ENCODE measurements at regions not wholly inside any gene's neighbourhood (a gene's known extent, or its start where the extent isn't known, plus 50 kb on each side); places are given as distances from the start of the nearest gene placed in this dataset.

- H3K4me3 ChIP-seq (ENCODE audit: low read depth, low read length): no peak overlapping the region
- DNase-seq (ENCODE audit: low read depth): no peak
Observed at GRCh38 chr5:120738568-120738967, 274.5 kb downstream of the PRR16 start.

- no peak overlapping the region for H3K4me3 ChIP-seq (ENCODE audit: low read depth, low read length)
- no peak for DNase-seq (ENCODE audit: low read depth)
Observed at GRCh38 chr5:120740989-120741388, 276.9 kb downstream of the PRR16 start.

- DNase-seq (ENCODE audit: low read depth): no peak
- H3K4me3 ChIP-seq (ENCODE audit: low read depth, low read length): no peak overlapping the region
Observed at GRCh38 chr5:120748474-120748873, 284.4 kb downstream of the PRR16 start.

GRCh38 chr5:120749737-120750136, 285.6 kb downstream of the PRR16 start:
- DNase-seq (ENCODE audit: low read depth): no peak
- no peak overlapping the region for H3K4me3 ChIP-seq (ENCODE audit: low read depth, low read length)

DNA sequence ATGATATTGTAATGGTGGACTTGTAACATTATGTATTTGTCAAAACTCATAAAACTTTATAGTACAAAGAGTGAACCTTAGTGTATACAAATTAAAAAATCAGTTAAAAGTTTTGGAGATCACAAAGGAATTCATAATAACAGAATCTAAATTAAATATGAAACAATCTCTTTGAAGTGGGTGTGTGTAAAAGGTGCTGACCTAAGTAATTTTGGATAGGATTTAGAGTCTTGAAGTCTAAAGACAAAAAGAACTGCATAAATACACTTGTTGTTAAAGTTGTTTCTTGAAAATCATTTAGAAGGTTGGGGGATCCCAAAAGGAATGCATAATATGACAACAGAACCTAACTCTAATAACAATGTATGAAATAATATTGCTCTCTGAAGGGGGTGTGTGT, 295.5 kb downstream of the PRR16 start:
- no peak for DNase-seq (ENCODE audit: low read depth)
- H3K4me3 ChIP-seq (ENCODE audit: low read depth, low read length): no peak overlapping the region

DNA sequence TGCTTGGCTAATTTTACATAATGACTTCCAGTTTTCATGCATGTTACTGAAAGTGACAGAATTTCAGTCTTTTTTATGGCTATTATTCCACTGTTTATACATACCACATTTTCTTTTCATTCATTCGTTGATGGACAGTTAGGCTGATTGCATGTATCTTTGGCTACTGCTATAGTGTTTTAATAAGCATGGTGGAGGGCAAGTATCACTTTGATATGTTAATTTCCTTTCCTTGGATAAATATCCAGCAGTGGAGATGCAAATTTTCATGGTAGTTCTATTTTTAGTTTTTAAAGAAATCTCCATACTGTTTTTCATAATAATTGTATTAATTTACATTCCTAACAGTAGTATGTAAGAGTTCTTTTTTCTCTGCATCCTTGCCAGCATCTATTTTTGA, 297.9 kb downstream of the PRR16 start:
- no peak overlapping the region for H3K4me3 ChIP-seq (ENCODE audit: low read depth, low read length)
- no peak for DNase-seq (ENCODE audit: low read depth)

DNA sequence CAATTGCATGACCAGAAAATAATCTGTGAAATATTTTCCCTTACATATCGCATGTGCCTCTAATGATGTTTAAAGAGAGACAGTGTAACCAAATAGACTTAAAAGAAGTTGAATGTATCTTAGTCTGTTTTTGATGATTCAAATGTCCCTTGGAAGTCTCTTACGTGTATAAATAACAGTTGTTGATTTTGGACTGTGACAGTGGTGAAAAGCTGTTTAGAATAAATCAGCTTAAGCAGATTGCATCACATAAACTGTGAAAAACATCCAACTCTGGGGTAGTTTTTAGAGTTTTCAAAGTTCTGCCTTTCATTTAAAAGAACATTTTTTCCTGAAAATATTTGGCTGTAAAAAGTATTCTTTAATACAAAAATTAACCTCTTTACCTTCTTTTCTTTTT, 301.1 kb downstream of the PRR16 start:
- peak; percentile 56 for DNase-seq (ENCODE audit: low read depth)
- no peak overlapping the region for H3K4me3 ChIP-seq (ENCODE audit: low read depth, low read length)

DNA sequence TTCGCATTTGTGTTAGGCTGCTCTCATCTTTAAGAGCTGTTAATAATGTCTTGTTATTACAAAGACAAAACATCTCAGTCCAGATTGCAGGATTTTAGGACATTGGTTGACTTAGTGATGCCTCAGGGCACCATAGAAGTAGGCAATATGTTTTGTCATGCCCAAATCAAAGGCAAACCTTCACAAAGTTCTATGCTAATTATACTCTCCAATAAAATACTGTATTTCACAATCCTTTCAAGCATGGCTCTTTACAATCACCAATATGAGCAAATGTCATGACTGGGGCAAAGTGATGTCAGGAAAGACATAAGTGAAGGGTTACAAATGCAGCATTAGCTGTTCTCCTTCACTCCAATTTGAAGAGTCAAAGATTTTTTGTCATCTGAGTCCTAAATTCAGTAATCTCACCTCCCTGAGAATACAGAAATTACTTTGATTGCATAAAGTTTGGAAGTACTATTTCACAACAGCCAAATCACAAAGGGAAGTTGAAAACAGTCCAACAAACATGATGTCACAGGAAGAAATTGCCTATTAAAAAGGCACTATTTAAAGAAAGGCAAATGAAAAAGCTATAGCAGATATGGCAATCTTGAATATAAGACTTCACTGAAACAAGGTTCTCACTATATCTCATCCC, 303.2 kb downstream of the PRR16 start:
- peak; percentile 61 for DNase-seq (ENCODE audit: low read depth)
- H3K4me3 ChIP-seq (ENCODE audit: low read depth, low read length): no peak overlapping the region

DNA sequence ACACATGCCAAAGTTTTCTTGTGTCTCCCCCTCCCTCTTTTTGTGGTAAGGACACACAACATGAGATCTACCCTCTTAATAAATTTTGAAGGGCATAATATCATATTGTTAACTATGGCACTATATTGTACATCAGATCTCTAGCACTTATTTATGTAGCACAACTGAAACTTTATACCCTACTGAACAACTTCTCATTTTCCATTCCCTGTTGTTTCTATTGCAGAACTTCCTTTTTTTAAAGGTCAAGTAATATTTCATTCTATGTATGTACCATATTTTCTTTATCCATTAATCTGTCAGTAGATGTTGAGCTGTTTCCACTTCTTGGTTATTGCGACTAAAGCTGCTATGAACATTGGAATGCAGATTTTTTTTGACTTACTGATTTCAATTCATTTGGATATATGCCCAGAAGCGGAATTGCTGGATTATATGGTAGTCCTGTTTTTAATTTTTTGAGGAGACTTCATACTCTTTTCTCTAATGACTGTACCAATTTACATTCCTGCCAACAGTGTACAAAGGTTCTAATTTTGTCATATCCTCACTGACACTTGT, 305.3 kb downstream of the PRR16 start:
- H3K4me3 ChIP-seq (ENCODE audit: low read depth, low read length): no peak overlapping the region
- peak; percentile 31 for DNase-seq (ENCODE audit: low read depth)

- DNase-seq (ENCODE audit: low read depth): peak; percentile 31
- H3K4me3 ChIP-seq (ENCODE audit: low read depth, low read length): no peak overlapping the region
Observed at GRCh38 chr5:120771202-120771601, 307.1 kb downstream of the PRR16 start.

DNA sequence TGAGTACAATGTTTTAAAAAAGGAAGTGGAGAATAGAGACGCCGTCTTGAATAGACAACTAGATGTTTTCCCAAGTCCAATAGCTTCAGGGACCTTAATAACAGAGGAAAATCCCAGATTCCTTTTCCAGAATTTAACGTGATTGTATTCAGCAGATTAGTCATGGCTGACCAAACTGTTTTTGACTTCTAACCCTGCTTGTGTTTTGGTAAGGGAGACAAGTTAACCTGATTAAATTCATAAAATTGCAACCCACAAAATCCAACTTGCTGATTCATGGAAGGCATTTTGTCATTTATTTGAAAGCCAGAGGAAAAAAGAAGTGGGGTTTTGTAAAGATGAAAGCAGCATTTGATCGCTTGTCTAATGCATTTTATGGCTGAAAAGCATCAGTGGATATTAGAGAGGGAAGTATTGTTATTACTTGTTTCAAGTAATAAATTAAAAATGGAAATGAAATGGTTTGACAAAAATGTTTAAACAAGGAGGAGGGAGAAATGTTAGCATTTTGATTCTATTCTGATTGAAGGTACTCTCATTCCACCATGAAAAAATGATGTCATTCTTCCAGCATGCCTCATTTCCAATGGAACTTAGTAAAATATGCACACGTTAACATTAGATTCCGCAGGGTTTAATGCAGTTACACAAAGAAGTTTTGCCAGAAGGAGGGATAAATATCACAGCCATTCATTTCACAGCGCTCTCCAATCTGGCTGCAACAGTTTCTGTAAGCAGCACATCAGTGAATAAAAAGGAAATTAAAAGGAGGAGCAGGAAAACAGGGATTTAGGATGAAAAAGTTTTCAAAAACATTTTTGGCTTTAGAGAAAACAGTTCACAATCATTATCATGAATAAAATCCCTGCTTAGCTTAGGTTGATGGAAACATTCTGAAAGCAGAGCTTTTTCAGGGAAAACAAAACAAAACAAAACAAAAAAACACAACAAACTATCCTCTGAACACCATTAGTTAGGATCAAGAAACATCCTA, 314.7 kb downstream of the PRR16 start:
- peak overlapping the region; percentile 16 for H3K4me3 ChIP-seq (ENCODE audit: low read depth, low read length)
- no peak for DNase-seq (ENCODE audit: low read depth)

DNA sequence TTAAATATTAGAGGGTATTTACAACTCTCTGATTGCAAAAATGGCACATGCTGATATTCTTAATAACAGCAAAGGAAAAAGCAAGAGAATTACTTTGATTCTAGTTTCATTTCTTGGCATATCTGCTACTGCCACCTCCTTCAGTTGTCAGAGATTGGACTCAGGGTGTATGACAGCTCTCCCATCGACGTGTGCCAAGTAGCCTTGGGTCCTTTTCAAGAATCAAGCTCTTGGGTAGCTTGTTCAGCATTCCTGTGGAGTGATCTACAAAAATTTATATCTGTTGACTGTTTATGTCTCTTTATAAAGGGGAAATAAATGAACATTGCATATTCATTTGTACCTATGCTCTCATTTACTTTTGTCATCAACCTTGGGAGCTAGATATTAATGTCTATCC, 315.6 kb downstream of the PRR16 start:
- no peak for DNase-seq (ENCODE audit: low read depth)
- no peak overlapping the region for H3K4me3 ChIP-seq (ENCODE audit: low read depth, low read length)

GRCh38 chr5:120788481-120788880, 324.4 kb downstream of the PRR16 start:
- no peak for DNase-seq (ENCODE audit: low read depth)
- H3K4me3 ChIP-seq (ENCODE audit: low read depth, low read length): no peak overlapping the region

DNA sequence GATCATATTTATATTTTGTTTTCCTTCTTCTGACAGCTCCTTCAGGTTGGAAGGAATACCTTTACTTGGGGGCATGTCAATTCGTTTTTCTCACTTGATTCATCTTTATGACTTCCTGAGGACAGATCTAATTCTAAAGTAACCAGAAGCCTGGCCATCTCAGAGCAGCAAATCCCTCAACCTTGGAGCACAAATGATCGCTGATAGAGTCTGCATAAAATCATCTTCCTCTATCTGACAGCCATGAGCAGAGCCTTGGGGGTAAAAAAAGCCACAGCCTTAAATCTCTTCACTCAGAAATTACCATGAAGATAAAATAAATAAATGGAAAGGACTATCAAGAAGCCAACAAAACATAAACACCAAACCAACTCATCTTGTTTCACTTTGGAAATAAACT, 325.8 kb downstream of the PRR16 start:
- H3K4me3 ChIP-seq (ENCODE audit: low read depth, low read length): no peak overlapping the region
- DNase-seq (ENCODE audit: low read depth): no peak

DNA sequence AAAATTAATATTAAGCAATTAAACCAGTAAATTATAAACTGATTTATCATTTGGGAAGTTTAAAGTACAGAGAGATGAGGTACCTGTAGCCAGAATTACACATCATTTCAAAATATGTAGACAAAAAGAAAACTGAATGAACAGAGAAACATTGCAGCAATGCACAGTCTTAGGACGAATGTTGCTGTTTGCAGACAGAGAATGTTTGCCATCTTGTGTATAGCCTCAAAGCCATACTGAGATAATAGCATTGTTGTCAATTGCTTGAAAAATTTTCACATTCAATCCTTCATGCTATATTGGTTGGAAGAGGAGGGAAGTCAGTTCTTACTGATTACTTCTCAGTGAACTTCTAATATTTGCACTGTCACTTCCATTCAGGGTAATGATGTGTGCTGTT, 326.2 kb downstream of the PRR16 start:
- DNase-seq (ENCODE audit: low read depth): no peak
- no peak overlapping the region for H3K4me3 ChIP-seq (ENCODE audit: low read depth, low read length)

DNA sequence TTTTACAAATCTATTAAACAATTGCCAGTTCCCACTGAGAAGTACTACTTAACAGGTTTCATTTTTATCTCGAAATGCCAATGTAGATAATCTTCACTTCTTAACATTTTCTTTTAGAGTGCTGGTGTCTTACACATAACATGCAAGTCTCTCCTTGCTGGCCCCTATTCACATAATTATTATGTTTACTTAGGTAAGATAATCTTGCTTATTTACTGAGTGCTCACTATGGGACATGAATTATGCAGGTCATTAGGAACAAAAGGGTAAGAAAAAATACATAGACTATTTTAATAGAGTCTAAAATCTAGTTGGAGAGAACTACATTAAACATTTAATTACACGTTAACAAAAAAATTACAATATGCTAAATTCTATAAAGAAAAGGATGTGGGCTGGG, 328.4 kb downstream of the PRR16 start:
- H3K4me3 ChIP-seq (ENCODE audit: low read depth, low read length): no peak overlapping the region
- DNase-seq (ENCODE audit: low read depth): no peak

DNA sequence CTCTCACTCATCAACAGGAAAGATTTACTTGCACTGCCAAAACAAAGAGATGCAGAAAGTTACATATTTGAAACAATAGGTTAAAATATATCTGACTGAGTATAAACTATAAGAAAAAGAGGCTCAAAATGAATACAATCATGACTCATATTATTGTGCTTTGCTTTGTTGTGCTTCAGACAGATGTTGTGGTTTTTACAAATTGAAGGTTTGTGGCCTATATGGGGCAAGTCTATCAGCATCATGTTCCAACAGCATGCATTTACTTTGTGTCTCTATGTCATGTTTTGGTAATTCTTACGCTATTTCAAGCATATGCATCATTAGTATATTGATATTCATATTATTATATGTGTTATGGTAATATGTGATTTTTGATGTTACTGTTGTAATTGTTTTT, 330.0 kb downstream of the PRR16 start:
- no peak for DNase-seq (ENCODE audit: low read depth)
- H3K4me3 ChIP-seq (ENCODE audit: low read depth, low read length): no peak overlapping the region

- no peak overlapping the region for H3K4me3 ChIP-seq (ENCODE audit: low read depth, low read length)
Observed at GRCh38 chr5:120803282-120803681, 339.2 kb downstream of the PRR16 start.

GRCh38 chr5:120805131-120805530, 341.0 kb downstream of the PRR16 start:
- DNase-seq (ENCODE audit: low read depth): no peak
- no peak overlapping the region for H3K4me3 ChIP-seq (ENCODE audit: low read depth, low read length)

More at GRCh38 chr5:120803282-120803681, 339.2 kb downstream of the PRR16 start:
- no peak for DNase-seq (ENCODE audit: low read depth)

- peak; percentile 51 for DNase-seq (ENCODE audit: low read depth)
- no peak overlapping the region for H3K4me3 ChIP-seq (ENCODE audit: low read depth, low read length)
Observed at GRCh38 chr5:120806202-120806601, 342.1 kb downstream of the PRR16 start.

All from skeletal muscle cell (primary cell).